H1 (cell line): ENCODE measurements at regions not wholly inside any gene's neighbourhood (a gene's known extent, or its start where the extent isn't known, plus 50 kb on each side); places are given as distances from the start of the nearest gene placed in this dataset.

Source experiments
- CBX8 ChIP-seq: fragments of 300-800, 300-1000 bp; sonication (generic); IDR thresholded peaks from 2 replicates; pipeline ENCODE4 v1.7.1; 2016; ENCODE audit warnings: low read depth, low read length, borderline replicate concordance
- CEBPB ChIP-seq: IDR thresholded peaks from 2 replicates; pipeline ENCODE4 v1.6.1; 2012; ENCODE audit warnings: low read depth, low read length
- CHD2 ChIP-seq: IDR thresholded peaks from 2 replicates; pipeline ENCODE4 v1.6.1; 2012; ENCODE audit warnings: low read length, improper control_type of control experiment
- EZH2 ChIP-seq: fragments of 200-600 bp; sonication (generic); IDR thresholded peaks from 2 replicates; pipeline ENCODE4 v1.7.1; 2012; ENCODE audit warnings: low read depth, mild to moderate bottlenecking, moderate library complexity, low read length, inconsistent platforms; ENCODE audit not compliant: severe bottlenecking
- HDAC2 ChIP-seq, 2 experiments: fragments of 300-600 bp in 1 of 2; sonication (generic) in 1 of 2; IDR thresholded peaks; 2 replicates each; pipeline ENCODE4 v1.6.1; 2011 to 2012; ENCODE audit warnings: low read depth in 2 of 2, low read length in 2 of 2, mild to moderate bottlenecking in 2 of 2, moderate library complexity in 2 of 2, borderline replicate concordance in 1 of 2, inconsistent platforms in 1 of 2
- HDAC6 ChIP-seq: IDR thresholded peaks from one replicate; pipeline ENCODE4 v1.7.1; 2012; ENCODE audit warnings: low read depth, mild to moderate bottlenecking, inconsistent platforms, low read length, moderate library complexity
- NRF1 ChIP-seq: IDR thresholded peaks from 2 replicates; pipeline ENCODE4 v1.6.1; 2011; ENCODE audit warnings: mild to moderate bottlenecking, low read depth, low read length, improper control_type of control experiment
- POLR2A ChIP-seq, 2 experiments: IDR thresholded peaks; 1 replicate in 1 of 2; 2 replicates in 1 of 2; pipeline ENCODE4 v1.6.1; 2011; ENCODE audit warnings: low read depth in 2 of 2, low read length in 2 of 2, mild to moderate bottlenecking in 2 of 2; ENCODE audit errors: control extremely low read depth in 1 of 2
- RAD21 ChIP-seq, 2 experiments: IDR thresholded peaks in 1 of 2; conservative IDR thresholded peaks in 1 of 2; 2 replicates each; pipeline ENCODE4 v1.6.1; 2011; ENCODE audit warnings: low read depth in 2 of 2, low read length in 2 of 2, improper control_type of control experiment in 1 of 2, inconsistent platforms in 1 of 2, mild to moderate bottlenecking in 1 of 2, moderate library complexity in 1 of 2
- RFX5 ChIP-seq: IDR thresholded peaks from 2 replicates; pipeline ENCODE4 v1.6.1; 2011; ENCODE audit warnings: low read depth, low read length, improper control_type of control experiment, borderline replicate concordance
- SIN3A ChIP-seq, 2 experiments: IDR thresholded peaks in 1 of 2; conservative IDR thresholded peaks in 1 of 2; 2 replicates each; pipeline ENCODE4 v1.6.1; 2011 to 2012; ENCODE audit warnings: low read length in 2 of 2, improper control_type of control experiment in 1 of 2, low read depth in 1 of 2, mild to moderate bottlenecking in 1 of 2
- TCF12 ChIP-seq: IDR thresholded peaks from 2 replicates; pipeline ENCODE4 v1.6.1; 2011; ENCODE audit warnings: low read depth, mild to moderate bottlenecking, low read length
- TF ChIP-seq, protein P1 (sequence below), 3 experiments: IDR thresholded peaks; 1 replicate in 2 of 3; 2 replicates in 1 of 3; pipeline versions ENCODE4 v1.5.1 to v1.6.1; 2011; ENCODE audit warnings: low read length in 3 of 3, mild to moderate bottlenecking in 3 of 3, inconsistent platforms in 2 of 3, low read depth in 1 of 3, moderate library complexity in 1 of 3; ENCODE audit not compliant: insufficient read depth in 1 of 3; ENCODE audit errors: control extremely low read depth in 1 of 3

DNA sequence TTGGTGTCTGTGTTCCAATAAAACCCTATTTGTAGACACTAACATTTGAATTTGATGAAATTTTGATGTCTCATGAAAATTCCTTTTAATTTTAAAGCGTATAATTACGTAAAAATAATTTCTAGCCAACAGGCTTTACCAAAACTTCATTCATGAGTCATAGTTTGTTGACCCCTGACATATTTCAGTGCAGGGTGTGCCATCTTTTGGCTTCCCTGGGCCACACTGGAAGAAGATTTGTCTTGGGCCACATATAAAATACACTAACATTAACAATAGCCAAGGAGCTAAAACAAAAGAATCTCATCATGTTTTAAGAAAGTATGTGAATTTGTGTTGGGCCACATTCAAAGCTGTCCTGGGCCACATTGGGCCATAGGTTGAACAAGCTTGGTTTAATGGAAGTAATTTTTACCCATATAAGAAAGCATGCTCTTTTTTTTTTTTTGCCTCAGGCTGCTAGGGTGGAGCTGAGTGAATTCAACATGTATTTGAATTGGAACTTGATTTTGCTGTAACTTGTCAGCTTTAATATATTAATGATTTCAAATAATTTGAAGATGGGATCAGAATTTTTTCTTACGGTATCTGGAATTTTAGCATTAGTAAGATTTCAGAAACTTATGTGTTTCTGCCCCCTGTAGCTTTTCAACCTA lies 267.7 kb upstream of the RGS18 start:
- TF ChIP-seq HDAC6: no peak
- TF ChIP-seq RAD21 (IDR thresholded peaks at IDR 0.05 in 1 of 2, conservative IDR thresholded peaks at IDR 0.05 in 1 of 2; ENCODE audit: low read depth in 2 of 2, low read length in 2 of 2): no peak
- TF ChIP-seq CHD2: no peak
- TF ChIP-seq EZH2: no peak
- TF ChIP-seq, protein P1, sequence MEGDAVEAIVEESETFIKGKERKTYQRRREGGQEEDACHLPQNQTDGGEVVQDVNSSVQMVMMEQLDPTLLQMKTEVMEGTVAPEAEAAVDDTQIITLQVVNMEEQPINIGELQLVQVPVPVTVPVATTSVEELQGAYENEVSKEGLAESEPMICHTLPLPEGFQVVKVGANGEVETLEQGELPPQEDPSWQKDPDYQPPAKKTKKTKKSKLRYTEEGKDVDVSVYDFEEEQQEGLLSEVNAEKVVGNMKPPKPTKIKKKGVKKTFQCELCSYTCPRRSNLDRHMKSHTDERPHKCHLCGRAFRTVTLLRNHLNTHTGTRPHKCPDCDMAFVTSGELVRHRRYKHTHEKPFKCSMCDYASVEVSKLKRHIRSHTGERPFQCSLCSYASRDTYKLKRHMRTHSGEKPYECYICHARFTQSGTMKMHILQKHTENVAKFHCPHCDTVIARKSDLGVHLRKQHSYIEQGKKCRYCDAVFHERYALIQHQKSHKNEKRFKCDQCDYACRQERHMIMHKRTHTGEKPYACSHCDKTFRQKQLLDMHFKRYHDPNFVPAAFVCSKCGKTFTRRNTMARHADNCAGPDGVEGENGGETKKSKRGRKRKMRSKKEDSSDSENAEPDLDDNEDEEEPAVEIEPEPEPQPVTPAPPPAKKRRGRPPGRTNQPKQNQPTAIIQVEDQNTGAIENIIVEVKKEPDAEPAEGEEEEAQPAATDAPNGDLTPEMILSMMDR (IDR thresholded peaks at IDR 0.05; ENCODE audit: control extremely low read depth in 1 of 3, insufficient read depth in 1 of 3, low read depth in 1 of 3, low read length in 3 of 3): no peak
- no peak for TF ChIP-seq NRF1
- no peak for TF ChIP-seq POLR2A (IDR thresholded peaks at IDR 0.05; ENCODE audit: control extremely low read depth in 1 of 2, low read depth in 2 of 2, low read length in 2 of 2)
- no peak for TF ChIP-seq CEBPB
- no peak for TF ChIP-seq CBX8
- TF ChIP-seq RFX5: no peak
- no peak for TF ChIP-seq TCF12
- no peak for TF ChIP-seq SIN3A (conservative IDR thresholded peaks at IDR 0.05 in 1 of 2, IDR thresholded peaks at IDR 0.05 in 1 of 2; ENCODE audit: low read depth in 1 of 2, low read length in 2 of 2)
- no peak for TF ChIP-seq HDAC2 (IDR thresholded peaks at IDR 0.05; ENCODE audit: borderline replicate concordance in 1 of 2, low read depth in 2 of 2, low read length in 2 of 2)
